Stomach smooth muscle (tissue), 2 donors: ENCODE measurements at regions not wholly inside any gene's neighbourhood (a gene's known extent, or its start where the extent isn't known, plus 50 kb on each side); places are given as distances from the start of the nearest gene placed in this dataset.

Source experiments
- H3K27ac ChIP-seq: one replicate; pipeline ENCODE4 v1.7.0; 2013; ENCODE audit warnings: mild to moderate bottlenecking, low read length, inconsistent platforms
- H3K27me3 ChIP-seq, 2 donors: one replicate each; pipeline ENCODE4 v1.7.0; 2013; ENCODE audit warnings: low read length in 2 of 2; ENCODE audit not compliant: insufficient read depth in 2 of 2, control insufficient read depth in 1 of 2
- H3K36me3 ChIP-seq, 2 donors: one replicate each; pipeline ENCODE4 v1.7.0; 2013; ENCODE audit warnings: low read length in 2 of 2; ENCODE audit not compliant: control insufficient read depth in 2 of 2, insufficient read depth in 2 of 2
- H3K4me1 ChIP-seq: one replicate; pipeline ENCODE4 v1.7.0; 2013; ENCODE audit warnings: low read length; ENCODE audit not compliant: control insufficient read depth, insufficient read depth
- H3K4me3 ChIP-seq, 2 donors: one replicate each; pipeline ENCODE4 v1.7.0; 2013; ENCODE audit warnings: low read length in 2 of 2
- H3K9ac ChIP-seq, 2 donors: one replicate each; pipeline ENCODE4 v1.7.0; 2013; ENCODE audit warnings: low read length in 2 of 2, mild to moderate bottlenecking in 1 of 2
- H3K9me3 ChIP-seq, 2 donors: one replicate each; pipeline ENCODE4 v1.7.0; 2013; ENCODE audit warnings: low read length in 2 of 2; ENCODE audit not compliant: control insufficient read depth in 2 of 2
- donor health status: healthy.
- donor health status: Pancreatic carcinoma.

DNA sequence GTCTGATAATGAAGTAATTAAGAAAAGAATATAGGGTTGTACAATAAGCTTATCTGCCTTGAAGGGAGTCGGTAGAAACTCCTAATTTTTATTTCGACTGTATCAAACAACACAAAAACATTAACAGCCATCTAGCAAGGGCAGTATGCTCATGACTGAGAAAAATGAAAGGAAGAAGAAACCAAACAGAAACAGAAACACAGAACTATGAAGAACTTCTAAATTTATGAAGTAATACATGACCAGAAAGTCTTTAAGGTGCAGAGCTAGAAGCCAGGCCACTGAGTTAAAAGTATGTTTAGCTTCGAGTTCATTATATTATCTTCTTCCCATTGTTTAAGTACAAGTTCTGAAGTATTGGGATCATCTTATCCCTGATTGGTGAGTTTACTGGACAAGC lies 367.3 kb upstream of the C9orf72 start:
- Histone ChIP-seq H3K36me3 (no peaks in the 10 kb centered on the region), H3K9ac (no peak overlapping the region), H3K9me3 (no peaks in the 10 kb centered on the region), H3K4me1 (no peaks in the 10 kb centered on the region), H3K4me3 (no peak overlapping the region), H3K27me3 (no peaks in the 10 kb centered on the region), H3K27ac (no peak overlapping the region)

- H3K9me3 ChIP-seq, result no peaks in the 10 kb centered on the region
- no peak overlapping the region for H3K4me3 ChIP-seq
- no peak overlapping the region for H3K9ac ChIP-seq
- H3K36me3 ChIP-seq, result no peaks in the 10 kb centered on the region
- no peak overlapping the region for H3K27ac ChIP-seq
- no peaks in the 10 kb centered on the region for H3K4me1 ChIP-seq
- H3K27me3 ChIP-seq, result no peaks in the 10 kb centered on the region
Measured at GRCh38 chr9:27943501-27943900, 370.2 kb upstream of the C9orf72 start.

GRCh38 chr9:27945386-27945785 lies 372.1 kb upstream of the C9orf72 start:
- H3K9ac ChIP-seq, result no peak overlapping the region
- H3K9me3 ChIP-seq, result no peaks in the 10 kb centered on the region
- H3K27ac ChIP-seq, result no peak overlapping the region
- H3K36me3 ChIP-seq, result no peaks in the 10 kb centered on the region
- H3K4me3 ChIP-seq, result no peak overlapping the region
- no peaks in the 10 kb centered on the region for H3K4me1 ChIP-seq
- no peaks in the 10 kb centered on the region for H3K27me3 ChIP-seq

GRCh38 chr9:27950382-27950781 lies 377.1 kb upstream of the C9orf72 start:
- H3K9ac ChIP-seq, result no peak overlapping the region

DNA sequence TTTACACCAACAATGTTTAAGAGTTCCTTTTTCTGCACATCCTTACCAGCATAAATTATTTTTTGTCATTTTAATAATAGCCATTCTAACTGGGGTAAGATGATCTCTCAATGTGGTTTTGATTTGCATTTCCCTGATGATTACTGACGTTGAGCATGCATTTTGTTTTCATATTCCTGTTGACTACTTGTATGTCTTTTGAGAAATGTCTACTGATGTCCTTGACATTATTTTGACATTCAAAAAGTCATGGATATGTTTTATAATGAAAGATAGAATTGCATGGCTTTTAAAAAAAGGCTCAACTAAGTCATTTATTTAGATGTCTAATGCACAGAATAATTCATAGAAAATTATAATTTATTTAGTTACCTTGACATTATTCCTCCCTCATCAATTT lies 381.6 kb upstream of the C9orf72 start:
- Histone ChIP-seq H3K27me3 (no peaks in the 10 kb centered on the region), H3K27ac (no peak overlapping the region), H3K4me1 (no peaks in the 10 kb centered on the region), H3K9me3 (no peaks in the 10 kb centered on the region), H3K36me3 (no peaks in the 10 kb centered on the region), H3K9ac (no peak overlapping the region), H3K4me3 (no peak overlapping the region)

More at GRCh38 chr9:27950382-27950781, 377.1 kb upstream of the C9orf72 start:
- no peaks in the 10 kb centered on the region for H3K36me3 ChIP-seq
- H3K9me3 ChIP-seq, result no peaks in the 10 kb centered on the region
- H3K27ac ChIP-seq, result no peak overlapping the region
- H3K4me1 ChIP-seq, result no peaks in the 10 kb centered on the region
- no peaks in the 10 kb centered on the region for H3K27me3 ChIP-seq
- H3K4me3 ChIP-seq, result no peak overlapping the region

DNA sequence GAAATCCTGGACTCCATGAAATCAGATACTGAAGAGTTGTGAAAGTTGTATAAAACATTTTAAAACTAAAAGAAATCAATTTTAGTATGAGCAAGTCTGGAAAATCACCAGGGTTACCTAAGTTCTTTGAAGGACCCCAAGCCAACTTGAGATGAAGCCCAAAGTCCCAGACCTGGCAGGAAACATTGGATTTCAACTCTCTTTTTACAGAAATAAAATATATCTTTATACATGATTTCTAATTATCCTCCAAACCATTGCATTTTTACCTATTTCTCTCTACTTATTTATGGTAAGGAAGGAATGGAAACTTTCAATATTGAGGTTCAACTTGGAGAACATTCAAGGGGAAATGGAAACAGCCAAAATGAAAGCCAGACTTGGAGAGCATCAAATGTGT lies 390.6 kb upstream of the C9orf72 start:
- H3K27me3 ChIP-seq, result no peaks in the 10 kb centered on the region
- no peak overlapping the region for H3K4me3 ChIP-seq
- H3K36me3 ChIP-seq, result no peaks in the 10 kb centered on the region
- H3K4me1 ChIP-seq, result no peaks in the 10 kb centered on the region
- H3K27ac ChIP-seq, result no peak overlapping the region
- no peaks in the 10 kb centered on the region for H3K9me3 ChIP-seq
- H3K9ac ChIP-seq, result no peak overlapping the region

DNA sequence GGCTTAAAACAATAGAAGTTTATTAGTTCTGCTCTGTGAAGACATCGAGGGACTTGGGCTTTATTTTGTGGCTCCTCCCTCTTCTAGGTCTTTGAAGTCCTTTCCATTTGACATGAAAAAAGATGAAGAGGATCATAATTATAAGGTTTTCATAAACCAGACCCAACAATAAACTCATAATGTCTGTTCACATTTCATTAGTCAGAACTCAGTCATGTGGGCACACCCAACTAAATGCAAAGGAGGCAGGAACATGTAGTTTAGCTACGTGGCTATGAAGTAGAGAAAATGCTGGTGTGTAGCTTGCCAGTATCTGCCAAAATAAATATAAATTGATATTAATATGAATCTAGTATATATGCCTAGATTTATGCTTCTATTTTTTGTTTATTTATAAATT lies 393.9 kb upstream of the C9orf72 start:
- no peak overlapping the region for H3K27ac ChIP-seq
- H3K27me3 ChIP-seq, result no peaks in the 10 kb centered on the region
- H3K4me3 ChIP-seq, result no peak overlapping the region
- H3K9ac ChIP-seq, result no peak overlapping the region
- no peaks in the 10 kb centered on the region for H3K4me1 ChIP-seq
- H3K36me3 ChIP-seq, result no peaks in the 10 kb centered on the region
- no peaks in the 10 kb centered on the region for H3K9me3 ChIP-seq

- Histone ChIP-seq H3K9ac (no peak overlapping the region), H3K27me3 (no peaks in the 10 kb centered on the region), H3K9me3 (no peaks in the 10 kb centered on the region), H3K4me3 (no peak overlapping the region), H3K27ac (no peak overlapping the region), H3K36me3 (no peaks in the 10 kb centered on the region), H3K4me1 (no peaks in the 10 kb centered on the region)
Measured at GRCh38 chr9:27977931-27978330, 404.6 kb upstream of the C9orf72 start.

DNA sequence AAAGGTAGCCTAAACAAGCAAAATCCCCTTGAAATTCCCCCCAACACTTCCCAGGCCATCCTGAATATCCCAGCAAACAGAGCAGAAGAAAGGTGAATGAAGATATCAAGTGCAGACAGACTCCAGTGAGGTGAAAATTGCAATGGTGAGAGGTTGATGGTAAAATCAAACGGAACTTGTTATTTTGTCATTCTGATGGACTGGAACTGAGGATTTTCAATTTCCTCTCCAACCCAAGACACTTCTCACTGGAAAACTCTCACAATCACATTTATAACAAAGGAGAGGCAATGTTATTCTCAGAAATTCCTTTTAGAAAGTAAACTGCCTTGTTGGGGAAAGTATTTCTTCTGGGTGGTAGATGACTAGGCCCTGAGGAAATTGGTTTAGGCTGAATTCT lies 412.4 kb upstream of the C9orf72 start:
- H3K4me3 ChIP-seq, result no peak overlapping the region
- H3K27ac ChIP-seq, result no peak overlapping the region
- no peaks in the 10 kb centered on the region for H3K9me3 ChIP-seq
- no peaks in the 10 kb centered on the region for H3K4me1 ChIP-seq
- H3K36me3 ChIP-seq, result no peaks in the 10 kb centered on the region
- no peaks in the 10 kb centered on the region for H3K27me3 ChIP-seq
- no peak overlapping the region for H3K9ac ChIP-seq

- H3K27ac ChIP-seq, result no peak overlapping the region
- H3K9me3 ChIP-seq, result no peaks in the 10 kb centered on the region
- no peaks in the 10 kb centered on the region for H3K36me3 ChIP-seq
- no peaks in the 10 kb centered on the region for H3K4me1 ChIP-seq
- H3K9ac ChIP-seq, result no peak overlapping the region
- no peaks in the 10 kb centered on the region for H3K27me3 ChIP-seq
- H3K4me3 ChIP-seq, result no peak overlapping the region
Measured at GRCh38 chr9:27990524-27990923, 417.2 kb upstream of the C9orf72 start.

GRCh38 chr9:27991221-27991620 lies 417.9 kb upstream of the C9orf72 start:
- H3K4me3 ChIP-seq, result no peak overlapping the region
- H3K27ac ChIP-seq, result no peak overlapping the region
- H3K4me1 ChIP-seq, result no peaks in the 10 kb centered on the region
- no peaks in the 10 kb centered on the region for H3K27me3 ChIP-seq
- H3K9ac ChIP-seq, result no peak overlapping the region
- no peaks in the 10 kb centered on the region for H3K36me3 ChIP-seq
- no peaks in the 10 kb centered on the region for H3K9me3 ChIP-seq

- no peak overlapping the region for H3K9ac ChIP-seq
Measured at GRCh38 chr9:28001096-28001495, 427.8 kb upstream of the C9orf72 start.

More at GRCh38 chr9:28001096-28001495, 427.8 kb upstream of the C9orf72 start:
- no peak overlapping the region for H3K27ac ChIP-seq
- no peaks in the 10 kb centered on the region for H3K27me3 ChIP-seq
- H3K4me3 ChIP-seq, result no peak overlapping the region
- no peaks in the 10 kb centered on the region for H3K9me3 ChIP-seq
- H3K36me3 ChIP-seq, result no peaks in the 10 kb centered on the region
- no peaks in the 10 kb centered on the region for H3K4me1 ChIP-seq
